H9 (cell line): ENCODE measurements at regions not wholly inside any gene's neighbourhood (a gene's known extent, or its start where the extent isn't known, plus 50 kb on each side); places are given as distances from the start of the nearest gene placed in this dataset.
"Not testable (repeated sequence)": the region's sequence is repeated elsewhere in the genome, so short reads cannot be mapped to it uniquely, and the experiment has no call there.

Source experiments
- DNase-seq: peaks from one replicate; pipeline ENCODE4 v3.0.0-alpha.2; 2017
- H2AFZ ChIP-seq: one replicate; pipeline ENCODE4 v1.6.1; 2013; ENCODE audit warnings: mild to moderate bottlenecking, low read length, control low read depth, moderate library complexity
- H2AK5ac ChIP-seq: 2 replicates; pipeline ENCODE4 v1.6.1; 2013; ENCODE audit warnings: low read length, control low read depth, mixed read lengths; ENCODE audit not compliant: insufficient read length
- H2BK120ac ChIP-seq: one replicate; pipeline ENCODE4 v1.6.1; 2013; ENCODE audit warnings: low read depth, mild to moderate bottlenecking, low read length, control low read depth, inconsistent platforms; ENCODE audit not compliant: poor library complexity, severe bottlenecking
- H2BK12ac ChIP-seq: 2 replicates; pipeline ENCODE4 v1.6.1; 2013; ENCODE audit warnings: low read length, control low read depth, mixed read lengths, low read depth; ENCODE audit not compliant: insufficient read length
- H2BK15ac ChIP-seq: 2 replicates; pipeline ENCODE4 v1.6.1; 2013; ENCODE audit warnings: low read depth, low read length, control low read depth
- H2BK20ac ChIP-seq: one replicate; pipeline ENCODE4 v1.6.1; 2013; ENCODE audit warnings: low read depth, mild to moderate bottlenecking, low read length, control low read depth, inconsistent platforms; ENCODE audit not compliant: poor library complexity, severe bottlenecking
- H2BK5ac ChIP-seq: 2 replicates; pipeline ENCODE4 v1.6.1; 2013; ENCODE audit warnings: low read length, control low read depth, mixed read lengths; ENCODE audit not compliant: insufficient read length
- H3K14ac ChIP-seq: 2 replicates; pipeline ENCODE4 v1.6.1; 2013; ENCODE audit warnings: low read length, control low read depth; ENCODE audit not compliant: insufficient read depth
- H3K18ac ChIP-seq: 2 replicates; pipeline ENCODE4 v1.6.1; 2013; ENCODE audit warnings: low read depth, mild to moderate bottlenecking, mixed read lengths, low read length, control low read depth; ENCODE audit not compliant: insufficient read length
- H3K23ac ChIP-seq: 2 replicates; pipeline ENCODE4 v1.6.1; 2013; ENCODE audit warnings: low read length, control low read depth, mixed read lengths, low read depth; ENCODE audit not compliant: insufficient read length
- H3K23me2 ChIP-seq: 2 replicates; pipeline ENCODE4 v1.6.1; 2013; ENCODE audit warnings: low read depth, mild to moderate bottlenecking, mixed read lengths, low read length, control low read depth; ENCODE audit not compliant: insufficient read length, poor library complexity, severe bottlenecking
- H3K27ac ChIP-seq: 2 replicates; pipeline ENCODE4 v1.5.1; 2013; ENCODE audit warnings: low read length, control low read depth, mixed read lengths, low read depth; ENCODE audit not compliant: insufficient read length
- H3K27me3 ChIP-seq: 2 replicates; pipeline ENCODE4 v1.6.1; 2013; ENCODE audit warnings: low read length, control low read depth, inconsistent platforms; ENCODE audit not compliant: insufficient read depth
- H3K4ac ChIP-seq: 2 replicates; pipeline ENCODE4 v1.6.1; 2013; ENCODE audit warnings: low read depth, mild to moderate bottlenecking, control low read depth, inconsistent platforms, low read length, moderate library complexity
- H3K4me1 ChIP-seq: 2 replicates; pipeline ENCODE4 v1.6.1; 2013; ENCODE audit warnings: low read length, control low read depth, inconsistent platforms; ENCODE audit not compliant: insufficient read depth
- H3K4me2 ChIP-seq: 2 replicates; pipeline ENCODE4 v1.6.1; 2013; ENCODE audit warnings: low read length, control low read depth, mixed read lengths; ENCODE audit not compliant: insufficient read length, insufficient read depth
- H3K56ac ChIP-seq: 2 replicates; pipeline ENCODE4 v1.6.1; 2013; ENCODE audit warnings: low read depth, mild to moderate bottlenecking, mixed read lengths, low read length, control low read depth; ENCODE audit not compliant: insufficient read length
- H3K79me1 ChIP-seq: 2 replicates; pipeline ENCODE4 v1.6.1; 2013; ENCODE audit warnings: low read depth, mild to moderate bottlenecking, moderate library complexity, low read length, control low read depth, inconsistent platforms; ENCODE audit not compliant: insufficient read depth, poor library complexity, severe bottlenecking
- H3K79me2 ChIP-seq: 2 replicates; pipeline ENCODE4 v1.6.1; 2013; ENCODE audit warnings: low read length, control low read depth, inconsistent platforms; ENCODE audit not compliant: insufficient read depth
- H3K9ac ChIP-seq: 2 replicates; pipeline ENCODE4 v1.6.1; 2013; ENCODE audit warnings: low read length, control low read depth, mixed read lengths; ENCODE audit not compliant: insufficient read length; ENCODE audit errors: extremely low read depth
- H3K9me3 ChIP-seq: one replicate; pipeline ENCODE4 v1.6.1; 2013; ENCODE audit warnings: low read depth, low read length, inconsistent platforms; ENCODE audit not compliant: control insufficient read depth
- H3T11ph ChIP-seq: one replicate; pipeline ENCODE4 v1.6.1; 2013; ENCODE audit warnings: mild to moderate bottlenecking, low read length, control low read depth, inconsistent platforms
- H4K20me1 ChIP-seq: one replicate; pipeline ENCODE4 v1.6.1; 2013; ENCODE audit not compliant: control insufficient read depth, insufficient read length, insufficient read depth
- H4K5ac ChIP-seq: 2 replicates; pipeline ENCODE4 v1.6.1; 2013; ENCODE audit warnings: low read depth, mild to moderate bottlenecking, mixed read lengths, low read length, control low read depth; ENCODE audit not compliant: insufficient read length
- H4K8ac ChIP-seq: replicated peaks from 2 replicates; pipeline ENCODE4 v1.6.1; 2013; ENCODE audit warnings: low read length, control low read depth, mixed read lengths, low read depth; ENCODE audit not compliant: insufficient read length
- H4K91ac ChIP-seq: 2 replicates; pipeline ENCODE4 v1.6.1; 2013; ENCODE audit warnings: low read depth, mild to moderate bottlenecking, moderate library complexity, mixed read lengths, low read length, control low read depth; ENCODE audit not compliant: insufficient read length
- H3K27ac Mint-ChIP-seq, 3 experiments: 2 replicates in 2 of 3; 3 replicates in 1 of 3; pipeline ENCODE4 v1.8.0; 2020 to 2021; ENCODE audit warnings: mixed read lengths in 3 of 3, mild to moderate bottlenecking in 1 of 3, moderate library complexity in 1 of 3
- H3K27me3 Mint-ChIP-seq: 2 replicates; pipeline ENCODE4 v1.8.0; 2021; ENCODE audit warnings: low read depth, mild to moderate bottlenecking, moderate library complexity, mixed read lengths
- H3K36me3 Mint-ChIP-seq, 3 experiments: 2 replicates in 2 of 3; 3 replicates in 1 of 3; pipeline ENCODE4 v1.8.0; 2020 to 2021; ENCODE audit warnings: low read depth in 3 of 3, mixed read lengths in 3 of 3; ENCODE audit not compliant: insufficient read depth in 1 of 3
- H3K4me1 Mint-ChIP-seq, 2 experiments: 2 replicates each; pipeline ENCODE4 v1.8.0; 2020; ENCODE audit warnings: mixed read lengths in 2 of 2
- H3K4me3 Mint-ChIP-seq, 2 experiments: 2 replicates in 1 of 2; 3 replicates in 1 of 2; pipeline ENCODE4 v1.8.0; 2020 to 2021; ENCODE audit warnings: mild to moderate bottlenecking in 2 of 2, mixed read lengths in 2 of 2, moderate library complexity in 1 of 2
- H3K9me3 Mint-ChIP-seq, 2 experiments: 2 replicates in 1 of 2; 3 replicates in 1 of 2; pipeline ENCODE4 v1.8.0; 2020; ENCODE audit warnings: mild to moderate bottlenecking in 2 of 2, mixed read lengths in 2 of 2, moderate library complexity in 1 of 2
- WGBS: extraction: QIAGEN DNeasy Blood & Tissue Kit; methylation state at CpG from one replicate; pipeline ENCODE4 v1.1.7; 2013; ENCODE audit warnings: missing lambda C conversion rate, low lambda C conversion rate, mixed read lengths; ENCODE audit not compliant: insufficient read length; ENCODE audit errors: extremely low coverage; 5-methylcytosine and 5-hydroxymethylcytosine counted together
- TF ChIP-seq, protein P1 (sequence below): fragments of 200-600 bp; sonication (generic); conservative IDR thresholded peaks from 3 replicates; pipeline ENCODE4 v1.8.0; 2021; ENCODE audit warnings: antibody characterized with exemption, mild to moderate bottlenecking

GRCh38 chr1:861714-862113 lies 62.0 kb upstream of the SAMD11 start:
- H3K79me1 ChIP-seq: no peaks in the 10 kb centered on the region
- H4K91ac ChIP-seq: no peak overlapping the region
- no peak overlapping the region for H3K4me2 ChIP-seq
- H2AK5ac ChIP-seq: no peak overlapping the region
- no peaks in the 10 kb centered on the region for H3K79me2 ChIP-seq
- H3K18ac ChIP-seq: no peak overlapping the region
- no peak overlapping the region for H2BK12ac ChIP-seq
- H4K5ac ChIP-seq: no peak overlapping the region
- TF ChIP-seq, protein P1, sequence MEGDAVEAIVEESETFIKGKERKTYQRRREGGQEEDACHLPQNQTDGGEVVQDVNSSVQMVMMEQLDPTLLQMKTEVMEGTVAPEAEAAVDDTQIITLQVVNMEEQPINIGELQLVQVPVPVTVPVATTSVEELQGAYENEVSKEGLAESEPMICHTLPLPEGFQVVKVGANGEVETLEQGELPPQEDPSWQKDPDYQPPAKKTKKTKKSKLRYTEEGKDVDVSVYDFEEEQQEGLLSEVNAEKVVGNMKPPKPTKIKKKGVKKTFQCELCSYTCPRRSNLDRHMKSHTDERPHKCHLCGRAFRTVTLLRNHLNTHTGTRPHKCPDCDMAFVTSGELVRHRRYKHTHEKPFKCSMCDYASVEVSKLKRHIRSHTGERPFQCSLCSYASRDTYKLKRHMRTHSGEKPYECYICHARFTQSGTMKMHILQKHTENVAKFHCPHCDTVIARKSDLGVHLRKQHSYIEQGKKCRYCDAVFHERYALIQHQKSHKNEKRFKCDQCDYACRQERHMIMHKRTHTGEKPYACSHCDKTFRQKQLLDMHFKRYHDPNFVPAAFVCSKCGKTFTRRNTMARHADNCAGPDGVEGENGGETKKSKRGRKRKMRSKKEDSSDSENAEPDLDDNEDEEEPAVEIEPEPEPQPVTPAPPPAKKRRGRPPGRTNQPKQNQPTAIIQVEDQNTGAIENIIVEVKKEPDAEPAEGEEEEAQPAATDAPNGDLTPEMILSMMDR: no peak
- no peak overlapping the region for H2BK5ac ChIP-seq
- H3K27me3 ChIP-seq: no peaks in the 10 kb centered on the region
- H3K4me1 ChIP-seq: no peaks in the 10 kb centered on the region
- no peaks in the 10 kb centered on the region; a peak in 1 of 5 replicates for H3K9me3 Mint-ChIP-seq
- H3K36me3 Mint-ChIP-seq: no peaks in the 10 kb centered on the region
- H3K9ac ChIP-seq: no peak overlapping the region
- H2BK120ac ChIP-seq: no peak overlapping the region
- H2AFZ ChIP-seq: no peak overlapping the region
- H4K20me1 ChIP-seq: no peaks in the 10 kb centered on the region
- H2BK15ac ChIP-seq: no peak overlapping the region
- H3K27ac ChIP-seq: no peak overlapping the region
- H3K23me2 ChIP-seq: no peaks in the 10 kb centered on the region
- H3K4ac ChIP-seq: no peak overlapping the region
- H4K8ac ChIP-seq: no peak overlapping the region
- H3K23ac ChIP-seq: no peak overlapping the region
- peaks cover 65% of the 10 kb centered on the region for H3K27me3 Mint-ChIP-seq
- H3T11ph ChIP-seq: no peak overlapping the region
- H3K14ac ChIP-seq: no peak overlapping the region
- DNase-seq: no peak
- H3K4me1 Mint-ChIP-seq: peaks cover 10% of the 10 kb centered on the region in 2 experiments
- no peak overlapping the region for H3K4me3 Mint-ChIP-seq
- no peak overlapping the region for H3K27ac Mint-ChIP-seq
- H3K56ac ChIP-seq: no peak overlapping the region
- H3K9me3 ChIP-seq: no peaks in the 10 kb centered on the region
- H2BK20ac ChIP-seq: no peak overlapping the region

DNA sequence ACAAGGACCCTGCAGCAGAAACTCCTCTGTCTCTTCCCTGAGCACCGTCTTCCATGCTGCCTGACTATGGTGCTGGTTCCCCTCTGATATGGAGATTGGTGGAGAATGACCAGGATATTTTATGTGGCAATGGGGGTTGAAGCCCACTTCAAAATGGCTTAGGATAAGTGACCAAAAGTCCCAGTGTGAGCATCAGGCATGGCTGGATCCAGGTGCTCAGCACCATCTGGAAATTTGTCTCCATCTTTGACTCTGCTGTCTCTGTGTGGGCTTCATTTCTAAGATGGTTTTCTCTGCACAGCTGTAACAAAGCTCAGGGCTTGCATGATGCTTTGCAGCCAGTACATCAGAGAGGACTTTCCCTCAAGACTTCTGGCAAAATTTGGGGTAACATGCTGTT lies 61.1 kb upstream of the SAMD11 start:
- not testable (repeated sequence) for H3K18ac ChIP-seq, H3K56ac ChIP-seq, H3K9me3 Mint-ChIP-seq, H3K4me1 ChIP-seq, H3K23me2 ChIP-seq, H3K36me3 Mint-ChIP-seq, H3K4me3 Mint-ChIP-seq, DNase-seq, H3K79me2 ChIP-seq, H3K23ac ChIP-seq, H2AFZ ChIP-seq, H3K27ac Mint-ChIP-seq, H3K9me3 ChIP-seq, H4K20me1 ChIP-seq, H4K91ac ChIP-seq, H2BK120ac ChIP-seq, H3K4me2 ChIP-seq, H2BK20ac ChIP-seq, H3K4ac ChIP-seq, H2BK12ac ChIP-seq, H3K79me1 ChIP-seq, H4K8ac ChIP-seq, H2AK5ac ChIP-seq, H3T11ph ChIP-seq, H3K27ac ChIP-seq, H3K27me3 ChIP-seq, H3K9ac ChIP-seq, H4K5ac ChIP-seq, H3K14ac ChIP-seq, H2BK15ac ChIP-seq, H2BK5ac ChIP-seq
- Mint-ChIP-seq H3K27me3 (peaks cover 73% of the 10 kb centered on the region), H3K4me1 (peaks cover 10% of the 10 kb centered on the region in 2 experiments)
- no CpG with 5 or more reads among the region's 1 CpG for WGBS
